Adipose tissue (tissue), 3 donors: ENCODE measurements at regions not wholly inside any gene's neighbourhood (a gene's known extent, or its start where the extent isn't known, plus 50 kb on each side); places are given as distances from the start of the nearest gene placed in this dataset.

Experiments used
- H3K27ac ChIP-seq: one replicate; pipeline ENCODE4 v1.5.1; 2013; ENCODE audit warnings: low read depth, low read length
- WGBS, 3 donors: extraction: QIAGEN DNeasy Blood & Tissue Kit; methylation state at CpG; one replicate each; pipeline ENCODE4 v1.1.7; 2013; 5-methylcytosine and 5-hydroxymethylcytosine counted together
- donor health status: healthy with polysubstance abuse.
- donor health status: Bipolar disorder and iron deficiency.
- donor health status: healthy.

DNA sequence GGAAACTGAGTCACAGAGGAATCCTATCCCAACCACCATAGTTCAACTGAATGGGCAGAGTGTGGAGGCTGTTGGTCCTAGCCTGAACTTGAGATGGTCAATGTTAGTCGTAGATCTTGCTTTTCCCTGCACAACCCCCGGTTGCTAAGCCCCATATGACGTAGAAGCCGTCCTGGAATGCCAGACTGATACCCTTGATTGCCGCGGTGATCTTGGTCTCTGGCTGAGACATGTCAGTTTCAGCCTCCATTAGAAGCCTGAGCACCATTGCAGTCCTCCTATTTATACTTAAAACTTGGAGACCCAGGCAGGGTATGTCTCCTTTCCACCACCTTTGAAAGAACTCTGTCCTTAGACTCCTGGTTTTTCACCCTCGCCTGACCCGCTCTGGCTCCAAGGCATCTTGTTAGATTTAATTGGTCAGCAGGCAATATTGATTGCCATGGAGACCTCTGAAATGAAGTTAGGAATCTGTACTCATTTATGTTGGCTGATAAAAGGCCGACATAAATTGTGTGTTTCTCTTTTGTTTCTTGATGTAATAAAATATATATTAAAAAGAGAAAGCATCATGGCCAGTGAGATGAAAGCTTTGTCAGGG is 53.4 kb downstream of the RPLP1 start:
- WGBS, 3 donors = 91 to 93% (median 93%) methylated on average over 9 of the region's 9 CpGs
- H3K27ac ChIP-seq = no peak overlapping the region

- WGBS, 3 donors = 62 to 85% (median 70%) methylated on average over 1 of the region's 1 CpG
- H3K27ac ChIP-seq = no peak overlapping the region
Measured at GRCh38 chr15:69508659-69509058, 56.0 kb downstream of the RPLP1 start.

DNA sequence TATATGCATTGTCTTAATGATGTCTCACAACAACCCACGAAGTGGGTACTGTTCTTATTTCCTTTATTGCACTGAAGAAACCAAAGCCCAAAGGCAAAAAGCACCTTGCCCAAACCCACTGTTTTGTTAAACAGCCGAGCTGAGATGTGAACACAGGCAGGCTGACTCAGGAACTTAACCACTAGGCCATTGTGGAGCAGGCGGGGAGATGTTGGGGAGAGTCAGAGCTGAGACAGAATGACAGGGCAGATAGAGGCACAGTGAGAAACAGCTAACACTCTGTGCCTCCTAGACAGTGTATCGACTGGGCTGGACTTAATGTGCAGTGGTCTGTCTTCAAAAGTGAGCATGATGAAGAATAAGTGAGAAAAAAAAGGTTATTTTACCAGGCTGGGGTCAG is 56.5 kb downstream of the RPLP1 start:
- no peak overlapping the region for H3K27ac ChIP-seq
- 72 to 82% (median 78%) methylated on average over 4 of the region's 4 CpGs for WGBS, 3 donors

DNA sequence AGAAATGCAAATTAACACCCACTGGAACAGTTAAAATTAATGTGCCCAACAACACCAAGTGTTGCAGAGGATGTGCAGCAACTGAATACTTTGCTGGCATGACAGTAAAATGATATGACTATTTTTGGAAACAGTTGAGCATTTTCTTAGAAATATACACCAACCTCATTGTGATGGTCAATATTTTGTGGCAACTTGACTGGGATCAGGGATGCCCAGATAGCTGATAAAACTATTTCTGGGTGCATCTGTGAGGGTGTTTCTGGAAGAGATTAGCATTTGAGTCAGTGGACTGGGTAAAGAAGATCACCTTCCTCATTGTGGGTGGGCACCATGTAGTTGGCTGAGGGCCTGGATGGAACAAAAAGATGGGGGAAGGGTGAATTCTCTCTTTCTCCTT is 57.9 kb downstream of the RPLP1 start:
- no peak overlapping the region for H3K27ac ChIP-seq

- H3K27ac ChIP-seq = no peak overlapping the region
Measured at GRCh38 chr15:69511015-69511414, 58.4 kb downstream of the RPLP1 start.

- 84 to 92% (median 88%) methylated on average over 3 of the region's 3 CpGs for WGBS, 3 donors
- no peak overlapping the region for H3K27ac ChIP-seq
Measured at GRCh38 chr15:69511716-69512340, 59.2 kb downstream of the RPLP1 start.

- H3K27ac ChIP-seq = no peak overlapping the region
- 62 to 82% (median 70%) methylated on average over 5 of the region's 5 CpGs for WGBS, 3 donors
Measured at GRCh38 chr15:69513450-69513960, 60.9 kb downstream of the RPLP1 start.

DNA sequence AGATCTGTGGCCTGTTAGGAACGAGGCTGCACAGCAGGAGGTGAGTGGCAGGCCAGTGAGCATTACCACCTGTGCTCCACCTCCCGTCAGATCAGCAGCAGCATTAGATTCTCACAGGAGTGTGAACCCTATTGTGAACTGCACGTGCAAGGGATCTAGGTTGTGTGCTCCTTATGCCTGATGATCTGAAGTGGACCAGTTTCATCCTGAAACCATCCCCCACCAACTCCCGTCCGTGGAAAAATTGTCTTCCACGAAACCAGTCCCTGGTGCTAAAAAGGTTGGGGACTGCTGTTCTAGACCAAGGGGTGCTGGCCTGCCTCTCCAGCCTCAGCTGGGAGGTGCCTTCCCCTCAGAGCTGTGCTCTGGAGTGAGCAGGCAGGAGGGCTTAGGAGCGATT is 61.4 kb downstream of the RPLP1 start:
- H3K27ac ChIP-seq = no peak overlapping the region
- 63 to 78% (median 72%) methylated on average over 7 of the region's 7 CpGs for WGBS, 3 donors

DNA sequence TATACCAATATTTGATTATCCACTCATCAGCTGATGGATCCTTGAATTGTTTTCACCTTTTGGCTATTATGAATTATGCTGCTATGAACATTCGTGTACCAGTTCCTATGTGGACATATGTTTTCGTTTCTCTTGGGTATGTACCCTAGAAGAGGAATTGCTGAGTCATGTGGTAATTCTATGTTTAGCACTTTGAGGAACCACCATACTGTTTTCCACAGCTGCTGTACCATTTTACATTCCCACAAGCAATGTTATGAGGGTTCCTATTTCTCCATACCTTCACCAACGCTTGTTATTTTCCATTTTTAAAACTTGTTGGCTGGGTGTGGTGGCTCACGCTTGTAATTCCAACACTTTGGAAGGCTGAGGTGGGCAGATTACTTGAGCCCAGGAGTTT is 62.9 kb downstream of the RPLP1 start:
- 59 to 88% (median 74%) methylated on average over 4 of the region's 4 CpGs for WGBS, 3 donors
- no peak overlapping the region for H3K27ac ChIP-seq

- WGBS, 3 donors = 61 to 71% (median 62%) methylated on average over 3 of the region's 3 CpGs
Measured at GRCh38 chr15:69515926-69516325, 63.3 kb downstream of the RPLP1 start.

DNA sequence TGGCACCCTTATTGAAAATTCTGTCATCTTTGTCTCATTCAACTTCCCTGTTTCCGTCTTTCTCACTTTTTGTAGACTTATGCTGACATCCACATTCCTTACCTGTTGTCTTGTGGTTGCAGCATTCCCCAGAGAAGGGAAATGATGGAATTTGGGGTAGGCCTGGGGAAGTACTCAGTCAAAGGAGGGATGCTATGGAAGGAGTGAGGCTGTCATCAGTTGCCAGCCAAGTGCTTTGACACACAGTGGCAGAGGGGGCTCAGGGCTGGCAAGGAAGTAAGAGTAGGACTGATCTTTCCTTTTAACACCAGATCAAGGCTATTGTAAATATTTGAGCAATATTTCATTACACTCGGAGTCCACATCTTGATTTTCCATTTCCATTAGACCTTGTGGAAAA is 64.4 kb downstream of the RPLP1 start:
- no peak overlapping the region for H3K27ac ChIP-seq
- WGBS, 3 donors = 62 to 83% (median 79%) methylated on average over 2 of the region's 2 CpGs

More at GRCh38 chr15:69515926-69516325, 63.3 kb downstream of the RPLP1 start:
- no peak overlapping the region for H3K27ac ChIP-seq

DNA sequence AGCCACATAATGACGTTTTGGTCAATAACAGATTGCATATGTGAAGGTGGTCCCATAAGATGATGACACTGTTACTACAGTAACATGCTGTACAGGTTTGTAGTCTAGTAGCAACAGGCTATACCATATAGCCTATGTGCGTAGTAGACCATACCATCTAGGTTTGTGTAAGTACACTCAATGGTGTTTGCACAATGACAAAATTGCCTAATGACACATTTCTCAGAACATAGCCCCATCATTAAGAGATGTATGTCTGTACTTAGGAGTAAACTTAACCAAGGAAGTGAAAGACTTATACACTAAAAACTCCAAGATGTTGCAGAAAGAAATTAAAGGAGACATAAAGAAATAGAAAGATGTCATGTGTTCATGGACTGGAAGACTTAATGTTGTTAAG is 66.2 kb downstream of the RPLP1 start:
- H3K27ac ChIP-seq = no peak overlapping the region
- WGBS, 3 donors = 79 to 87% (median 80%) methylated on average over 2 of the region's 2 CpGs

- 51 to 56% (median 54%) methylated on average over 1 of the region's 1 CpG for WGBS, 3 donors
- no peak overlapping the region for H3K27ac ChIP-seq
Measured at GRCh38 chr15:69520067-69520466, 67.4 kb downstream of the RPLP1 start.

DNA sequence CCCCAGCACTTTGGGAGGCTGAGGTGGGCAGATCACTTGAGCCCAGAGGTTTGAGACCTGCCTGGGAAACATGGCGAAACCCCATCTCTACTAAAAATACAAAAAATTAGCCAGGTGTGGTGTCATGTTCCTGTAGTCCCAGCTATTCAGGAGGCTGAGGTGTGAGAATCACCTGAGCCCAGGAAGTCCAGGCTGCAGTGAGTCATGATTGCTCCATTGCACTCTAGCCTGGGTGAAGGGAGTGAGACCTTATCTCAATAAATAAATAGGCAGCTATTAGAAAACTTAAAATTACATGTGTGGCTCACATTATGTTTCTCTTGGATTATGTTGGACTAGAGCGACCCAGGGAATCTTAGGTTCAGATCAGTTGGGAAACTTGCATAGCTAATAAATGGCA is 69.7 kb downstream of the RPLP1 start:
- no peak overlapping the region for H3K27ac ChIP-seq
- 92 to 97% (median 94%) methylated on average over 2 of the region's 2 CpGs for WGBS, 3 donors

DNA sequence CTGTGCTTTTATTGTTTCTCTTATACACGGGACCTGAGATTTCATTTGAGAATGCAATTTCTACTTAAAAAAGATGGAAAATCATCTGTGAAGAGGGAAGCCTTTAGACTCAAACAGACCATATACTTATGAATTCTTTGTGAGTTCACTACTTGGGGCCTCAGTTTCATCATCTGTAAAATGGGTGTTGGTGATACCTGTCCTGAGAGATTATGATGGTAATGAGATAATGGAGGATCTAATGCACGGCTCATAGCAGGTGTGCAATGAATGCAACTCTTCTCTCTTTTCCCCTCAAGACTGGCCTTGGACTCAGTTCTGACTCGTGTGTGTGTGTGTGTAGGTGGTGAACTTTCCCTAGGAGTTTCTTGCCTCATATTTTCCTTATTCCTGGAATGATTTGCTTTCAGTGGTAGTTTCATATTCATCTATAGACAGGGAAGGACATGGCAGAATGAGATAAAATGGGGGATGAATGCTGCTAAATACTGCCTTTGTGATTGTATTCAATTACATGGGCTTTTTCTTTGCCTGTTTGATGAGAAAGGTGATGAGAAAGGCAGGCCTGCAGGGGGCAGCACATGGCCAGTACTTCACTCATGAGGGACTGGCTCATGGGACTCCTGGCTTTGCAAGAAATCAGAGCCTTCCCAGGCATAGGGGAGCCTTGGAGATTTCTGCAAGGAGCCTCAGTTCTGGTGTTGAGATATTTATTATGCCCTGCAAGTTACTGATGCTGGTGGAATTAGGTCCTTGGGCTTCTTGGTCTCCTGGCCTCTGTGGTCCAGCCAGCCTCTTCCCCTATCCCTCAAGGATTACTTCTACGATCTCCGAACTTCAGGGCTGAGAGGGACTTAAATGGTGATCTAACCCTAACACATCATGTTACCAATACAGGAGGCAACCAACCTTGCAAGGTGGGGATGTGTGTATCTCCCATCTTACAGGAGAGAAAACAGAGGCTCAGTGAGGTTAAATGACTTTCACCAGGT is 70.7 kb downstream of the RPLP1 start:
- H3K27ac ChIP-seq = no peak overlapping the region
- 69 to 82% (median 79%) methylated on average over 5 of the region's 5 CpGs for WGBS, 3 donors

DNA sequence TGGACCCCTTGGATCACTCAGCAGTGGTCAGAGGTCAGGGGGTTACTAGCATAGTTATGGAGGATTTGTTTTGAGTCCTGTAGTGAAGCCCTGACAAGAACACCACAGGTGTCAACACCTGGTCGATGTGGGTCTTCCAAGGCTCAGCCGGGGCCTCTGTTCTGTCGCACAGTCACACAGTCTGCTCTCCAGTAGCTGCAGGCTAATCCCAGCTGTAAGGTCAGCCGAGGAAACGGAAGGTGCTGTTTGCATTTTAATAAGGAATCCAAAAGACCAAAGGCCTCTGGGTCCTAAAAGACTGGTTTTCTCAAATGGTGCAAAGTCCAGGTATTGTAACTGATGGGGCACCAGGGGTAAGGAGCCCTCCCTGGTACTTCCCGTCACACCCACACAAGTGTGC is 71.7 kb downstream of the RPLP1 start:
- 56 to 84% (median 78%) methylated on average over 6 of the region's 6 CpGs for WGBS, 3 donors
- no peak overlapping the region for H3K27ac ChIP-seq

DNA sequence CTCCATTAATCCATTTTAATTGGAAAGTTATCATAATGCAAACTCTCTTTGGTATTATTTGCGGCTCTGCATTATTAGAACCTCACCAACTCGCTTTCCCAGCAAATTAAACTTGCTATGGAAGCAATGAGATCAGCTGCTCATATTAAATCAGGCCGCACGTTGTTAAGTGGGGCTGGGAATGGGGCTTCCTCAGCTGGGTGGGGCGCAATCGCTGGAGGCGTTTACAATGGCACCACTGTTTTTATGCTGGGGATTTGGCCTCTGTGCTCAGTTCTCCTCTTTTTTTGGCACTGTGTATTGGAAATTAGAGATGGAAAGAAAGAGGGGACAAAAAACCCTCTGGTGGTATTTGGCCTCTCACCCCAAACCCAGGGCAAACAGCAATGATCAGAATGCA is 72.2 kb downstream of the RPLP1 start:
- WGBS, 3 donors = 69 to 73% (median 70%) methylated on average over 7 of the region's 7 CpGs
- no peak overlapping the region for H3K27ac ChIP-seq

GRCh38 chr15:69525543-69525942 is 72.9 kb downstream of the RPLP1 start:
- 90 to 94% (median 91%) methylated on average over 6 of the region's 6 CpGs for WGBS, 3 donors
- H3K27ac ChIP-seq = no peak overlapping the region
